ENCODE measurements at regions not wholly inside any gene's neighbourhood (a gene's known extent, or its start where the extent isn't known, plus 50 kb on each side); places are given as distances from the start of the nearest gene placed in this dataset.

GRCh38 chr15:87224404-87224803 is 1032.1 kb downstream of the NTRK3 start:
- DNase-seq, result no peak

GRCh38 chr15:87219650-87220615 is 1036.6 kb downstream of the NTRK3 start:
- no peak for DNase-seq

- DNase-seq, result no peak
These were observed 1041.4 kb downstream of the NTRK3 start for GRCh38 chr15:87215100-87215499.

- no peak for DNase-seq
These were observed 1042.9 kb downstream of the NTRK3 start for GRCh38 chr15:87213626-87214025.

GRCh38 chr15:87212041-87212440 is 1044.5 kb downstream of the NTRK3 start:
- DNase-seq, result no peak

GRCh38 chr15:87211547-87211946 is 1045.0 kb downstream of the NTRK3 start:
- no peak for DNase-seq

- no peak for DNase-seq
These were observed 1046.4 kb downstream of the NTRK3 start for GRCh38 chr15:87209891-87210689.

GRCh38 chr15:87207990-87208580 is 1048.5 kb downstream of the NTRK3 start:
- no peak for DNase-seq

- DNase-seq, result no peak
These were observed 1049.3 kb downstream of the NTRK3 start for GRCh38 chr15:87207251-87207650.

- no peak for DNase-seq
These were observed 1054.6 kb downstream of the NTRK3 start for GRCh38 chr15:87201986-87202385.

GRCh38 chr15:87200149-87200548 is 1056.4 kb downstream of the NTRK3 start:
- no peak for DNase-seq

GRCh38 chr15:87197981-87198380 is 1058.6 kb downstream of the NTRK3 start:
- no peak for DNase-seq

- no peak for DNase-seq
These were observed 1060.0 kb downstream of the NTRK3 start for GRCh38 chr15:87196498-87196897.

GRCh38 chr15:87193481-87193880 is 1063.1 kb downstream of the NTRK3 start:
- DNase-seq, result no peak

GRCh38 chr15:87167706-87168105 is 1088.0 kb downstream of the AGBL1 start:
- no peak for DNase-seq

- DNase-seq, result no peak
These were observed 1087.4 kb downstream of the AGBL1 start for GRCh38 chr15:87167055-87167454.

- DNase-seq, result no peak
These were observed 1076.1 kb downstream of the AGBL1 start for GRCh38 chr15:87155771-87156170.

- DNase-seq, result no peak
These were observed 1075.1 kb downstream of the AGBL1 start for GRCh38 chr15:87154761-87155160.

- no peak for DNase-seq
These were observed 1071.6 kb downstream of the AGBL1 start for GRCh38 chr15:87151202-87151748.

GRCh38 chr15:87145696-87146095 is 1066.0 kb downstream of the AGBL1 start:
- no peak for DNase-seq

GRCh38 chr15:87144775-87145174 is 1065.1 kb downstream of the AGBL1 start:
- DNase-seq, result no peak

- no peak for DNase-seq
These were observed 1062.4 kb downstream of the AGBL1 start for GRCh38 chr15:87142096-87142495.

- DNase-seq, result no peak
These were observed 1055.4 kb downstream of the AGBL1 start for GRCh38 chr15:87135109-87135508.

All from KG1 (cell line).